ENCODE measurements at regions not wholly inside any gene's neighbourhood (a gene's known extent, or its start where the extent isn't known, plus 50 kb on each side); places are given as distances from the start of the nearest gene placed in this dataset.
A peak's percentile ranks its signal among the peaks of the same experiment; 100 is the strongest.
"Not testable (repeated sequence)": the region's sequence is repeated elsewhere in the genome, so short reads cannot be mapped to it uniquely, and the experiment has no call there.

GRCh38 chr1:174105086-174105485 lies 54.2 kb upstream of the RABGAP1L start:
- no peak for DNase-seq

GRCh38 chr1:174103766-174104165 lies 55.6 kb upstream of the RABGAP1L start:
- DNase-seq = no peak

- DNase-seq = not testable (repeated sequence)
These were observed 57.3 kb upstream of the RABGAP1L start for GRCh38 chr1:174101976-174102375.

GRCh38 chr1:174097426-174097825 lies 61.9 kb upstream of the RABGAP1L start:
- DNase-seq = no peak

- not testable (repeated sequence) for DNase-seq
These were observed 65.5 kb upstream of the RABGAP1L start for GRCh38 chr1:174093789-174094188.

- DNase-seq = no peak
These were observed 68.3 kb upstream of the RC3H1 start for GRCh38 chr1:174090471-174090870.

GRCh38 chr1:174080819-174081218 lies 58.7 kb upstream of the RC3H1 start:
- DNase-seq = no peak

GRCh38 chr1:174079796-174080195 lies 57.6 kb upstream of the RC3H1 start:
- no peak for DNase-seq

- DNase-seq = not testable (repeated sequence)
These were observed 56.8 kb upstream of the RC3H1 start for GRCh38 chr1:174078916-174079315.

- no peak for DNase-seq
These were observed 55.8 kb upstream of the RC3H1 start for GRCh38 chr1:174077749-174078490.

GRCh38 chr1:174075245-174075692 lies 53.1 kb upstream of the RC3H1 start:
- no peak for DNase-seq

- DNase-seq = no peak
These were observed 52.6 kb upstream of the RC3H1 start for GRCh38 chr1:174074757-174075156.

- peak; percentile 20 for DNase-seq
These were observed 50.4 kb upstream of the RC3H1 start for GRCh38 chr1:174072581-174072980.

All from left kidney (tissue), 1 donor.